ENCODE measurements at regions not wholly inside any gene's neighbourhood (a gene's known extent, or its start where the extent isn't known, plus 50 kb on each side); places are given as distances from the start of the nearest gene placed in this dataset.

DNA sequence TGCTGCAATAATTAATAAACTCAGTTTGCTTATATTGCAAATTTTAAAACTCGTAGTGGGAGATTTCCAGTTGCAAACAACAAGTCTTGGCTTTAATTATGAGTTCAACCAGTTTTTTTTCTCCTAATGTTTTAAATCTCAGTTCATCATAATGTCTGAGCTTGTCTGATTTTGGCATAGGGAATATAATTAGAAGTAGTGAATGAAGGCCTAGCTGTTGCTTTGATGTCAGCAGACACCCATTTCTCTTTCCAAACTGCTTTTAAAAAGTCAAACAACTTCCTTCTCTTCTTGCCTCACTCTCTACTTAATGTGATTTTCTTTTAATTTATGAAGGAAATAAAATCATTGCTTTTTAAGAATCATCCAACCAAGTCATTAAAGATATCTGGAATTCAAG is 1462.1 kb downstream of the DPP10 start:
- no peak overlapping the region for H3K27ac ChIP-seq
- ATAC-seq (ENCODE audit: insufficient number of reproducible peaks, low FRiP score, low read depth): no peak
- DNase-seq (ENCODE audit: low spot score): no peak
- TF ChIP-seq, protein P1, sequence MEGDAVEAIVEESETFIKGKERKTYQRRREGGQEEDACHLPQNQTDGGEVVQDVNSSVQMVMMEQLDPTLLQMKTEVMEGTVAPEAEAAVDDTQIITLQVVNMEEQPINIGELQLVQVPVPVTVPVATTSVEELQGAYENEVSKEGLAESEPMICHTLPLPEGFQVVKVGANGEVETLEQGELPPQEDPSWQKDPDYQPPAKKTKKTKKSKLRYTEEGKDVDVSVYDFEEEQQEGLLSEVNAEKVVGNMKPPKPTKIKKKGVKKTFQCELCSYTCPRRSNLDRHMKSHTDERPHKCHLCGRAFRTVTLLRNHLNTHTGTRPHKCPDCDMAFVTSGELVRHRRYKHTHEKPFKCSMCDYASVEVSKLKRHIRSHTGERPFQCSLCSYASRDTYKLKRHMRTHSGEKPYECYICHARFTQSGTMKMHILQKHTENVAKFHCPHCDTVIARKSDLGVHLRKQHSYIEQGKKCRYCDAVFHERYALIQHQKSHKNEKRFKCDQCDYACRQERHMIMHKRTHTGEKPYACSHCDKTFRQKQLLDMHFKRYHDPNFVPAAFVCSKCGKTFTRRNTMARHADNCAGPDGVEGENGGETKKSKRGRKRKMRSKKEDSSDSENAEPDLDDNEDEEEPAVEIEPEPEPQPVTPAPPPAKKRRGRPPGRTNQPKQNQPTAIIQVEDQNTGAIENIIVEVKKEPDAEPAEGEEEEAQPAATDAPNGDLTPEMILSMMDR (IDR thresholded peaks at IDR 0.05): no peak
- no peaks in the 10 kb centered on the region for H3K27me3 ChIP-seq (replicated peaks; ENCODE audit: insufficient read depth)
- H3K4me1 ChIP-seq (ENCODE audit: control insufficient read depth in 1 of 2, low read depth in 2 of 2): no peaks in the 10 kb centered on the region
- no peak overlapping the region for H3K4me3 ChIP-seq
- H3K36me3 ChIP-seq: no peaks in the 10 kb centered on the region
- H3K9me3 ChIP-seq: no peaks in the 10 kb centered on the region

DNA sequence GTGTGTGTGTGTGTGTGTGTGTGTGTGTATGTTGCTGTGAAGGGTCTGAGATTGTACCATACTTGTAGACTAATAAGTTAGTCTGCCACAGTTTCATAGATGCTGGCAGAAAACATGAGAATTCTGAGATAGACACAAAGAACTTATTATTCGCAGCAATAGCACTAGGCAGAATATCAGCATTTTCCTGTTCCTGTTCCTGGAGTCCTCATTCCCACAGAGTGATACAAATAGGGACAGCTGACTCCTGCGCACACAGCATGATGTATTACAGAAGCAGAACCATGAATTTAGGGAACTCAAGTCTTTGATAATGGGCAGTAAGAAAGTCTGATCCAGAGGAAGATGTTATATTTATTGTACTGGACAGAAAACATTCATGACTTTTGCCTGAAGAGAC is 1466.3 kb downstream of the DPP10 start:
- TF ChIP-seq, protein P1 (IDR thresholded peaks at IDR 0.05): no peak
- no peak for ATAC-seq (ENCODE audit: insufficient number of reproducible peaks, low FRiP score, low read depth)
- H3K36me3 ChIP-seq: no peaks in the 10 kb centered on the region
- DNase-seq (ENCODE audit: low spot score): no peak
- H3K4me1 ChIP-seq (ENCODE audit: control insufficient read depth in 1 of 2, low read depth in 2 of 2): no peaks in the 10 kb centered on the region
- H3K27me3 ChIP-seq (replicated peaks; ENCODE audit: insufficient read depth): no peaks in the 10 kb centered on the region
- no peaks in the 10 kb centered on the region for H3K9me3 ChIP-seq
- no peak overlapping the region for H3K27ac ChIP-seq
- no peak overlapping the region for H3K4me3 ChIP-seq

DNA sequence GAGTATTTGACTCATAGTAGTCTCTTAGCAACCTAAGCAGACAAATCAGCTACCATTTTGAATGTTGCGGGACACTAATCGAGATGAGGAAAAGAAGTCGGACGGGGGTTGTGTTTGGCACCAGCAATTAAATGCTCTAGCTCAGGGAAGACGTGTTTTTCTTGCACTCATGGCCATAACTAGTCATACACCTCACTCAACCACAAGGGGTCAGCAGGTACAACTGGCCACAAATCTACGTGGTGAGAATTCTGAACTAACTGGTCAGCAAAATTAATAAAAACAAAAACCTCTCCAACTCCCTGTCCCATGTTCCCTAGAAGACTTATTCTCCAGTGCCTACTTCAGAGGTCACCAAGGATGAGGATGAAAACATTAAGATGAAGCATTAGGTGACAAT is 1467.8 kb downstream of the DPP10 start:
- TF ChIP-seq, protein P1 (IDR thresholded peaks at IDR 0.05): no peak
- H3K36me3 ChIP-seq: no peaks in the 10 kb centered on the region
- no peaks in the 10 kb centered on the region for H3K27me3 ChIP-seq (replicated peaks; ENCODE audit: insufficient read depth)
- ATAC-seq (ENCODE audit: insufficient number of reproducible peaks, low FRiP score, low read depth) (no peak), DNase-seq (ENCODE audit: low spot score) (no peak)
- H3K4me3 ChIP-seq: no peak overlapping the region
- H3K9me3 ChIP-seq: no peaks in the 10 kb centered on the region
- no peaks in the 10 kb centered on the region for H3K4me1 ChIP-seq (ENCODE audit: control insufficient read depth in 1 of 2, low read depth in 2 of 2)
- no peak overlapping the region for H3K27ac ChIP-seq

DNA sequence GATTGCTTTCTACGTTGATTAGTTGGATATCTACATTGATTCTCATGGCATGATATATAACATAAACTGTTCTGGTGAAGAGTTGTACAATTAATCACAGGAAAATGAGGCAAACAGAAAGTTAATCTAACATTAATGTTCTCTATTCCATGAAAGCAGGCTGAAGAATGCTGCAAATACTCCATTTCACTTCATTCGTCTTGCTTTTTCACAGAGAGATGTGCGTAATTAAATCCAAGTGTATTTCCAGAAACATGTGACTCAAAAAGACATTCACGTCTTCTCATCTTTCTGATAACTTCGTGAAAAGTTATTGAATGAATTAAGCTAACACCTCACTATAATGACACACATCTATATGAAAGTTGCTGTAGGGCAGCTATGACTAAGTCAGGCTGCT is 1471.5 kb downstream of the DPP10 start:
- TF ChIP-seq, protein P1 (IDR thresholded peaks at IDR 0.05): no peak
- Histone ChIP-seq H3K4me1 (ENCODE audit: control insufficient read depth in 1 of 2, low read depth in 2 of 2) (no peaks in the 10 kb centered on the region), H3K4me3 (no peak overlapping the region), H3K27ac (no peak overlapping the region), H3K27me3 (replicated peaks; ENCODE audit: insufficient read depth) (no peaks in the 10 kb centered on the region), H3K9me3 (no peaks in the 10 kb centered on the region), H3K36me3 (no peaks in the 10 kb centered on the region)
- DNase-seq (ENCODE audit: low spot score): no peak
- ATAC-seq (ENCODE audit: insufficient number of reproducible peaks, low FRiP score, low read depth): no peak

DNA sequence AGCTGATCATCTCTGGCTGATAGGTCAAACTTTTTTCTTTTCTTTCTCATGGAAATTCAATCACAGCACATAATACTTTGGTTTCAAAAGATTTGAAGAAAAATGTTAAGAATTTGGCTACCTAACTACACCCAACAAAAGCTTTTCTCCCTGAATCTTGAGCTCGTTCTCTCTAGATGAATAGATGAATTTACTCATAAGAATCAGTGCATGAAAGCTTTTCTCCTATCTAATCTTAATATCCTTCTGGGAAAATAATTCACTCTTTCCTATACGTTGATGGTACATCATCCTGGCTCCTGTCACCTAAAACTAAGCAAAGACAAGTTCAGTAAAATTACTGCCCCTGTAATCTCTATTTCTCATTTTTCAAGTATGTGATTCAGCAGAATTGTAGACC is 1479.1 kb downstream of the DPP10 start:
- TF ChIP-seq, protein P1 (IDR thresholded peaks at IDR 0.05): no peak
- no peaks in the 10 kb centered on the region for H3K9me3 ChIP-seq
- DNase-seq (ENCODE audit: low spot score) (no peak), ATAC-seq (ENCODE audit: insufficient number of reproducible peaks, low FRiP score, low read depth) (no peak)
- no peak overlapping the region for H3K4me3 ChIP-seq
- no peaks in the 10 kb centered on the region for H3K27me3 ChIP-seq (replicated peaks; ENCODE audit: insufficient read depth)
- H3K4me1 ChIP-seq (ENCODE audit: control insufficient read depth in 1 of 2, low read depth in 2 of 2): no peaks in the 10 kb centered on the region
- no peak overlapping the region for H3K27ac ChIP-seq
- H3K36me3 ChIP-seq: no peaks in the 10 kb centered on the region

Data from thoracic aorta (tissue), 2 donors.